IMR-90 (cell line): ENCODE measurements at regions not wholly inside any gene's neighbourhood (a gene's known extent, or its start where the extent isn't known, plus 50 kb on each side); places are given as distances from the start of the nearest gene placed in this dataset.

Experiments used
- ATAC-seq: fragments of 200-7000 bp; cut with Tn5 transposase; 2 replicates; pipeline ENCODE4 v1.9.1; 2020; ENCODE audit warnings: low read depth, mild to moderate bottlenecking, moderate library complexity
- BruUV-seq: library from RNA; stranded (reverse); fragments of 400-500 nt; replicated peaks from 2 replicates; lab custom pipeline; 2021; lab: Mats Ljungman, UMichigan
- CTCF ChIA-PET: fragments of 300-600 bp; formaldehyde crosslinking; extraction: SDS; loops from one replicate; lab custom pipeline; 2021; ENCODE audit warnings: antibody characterized with exemption; lab: Yijun Ruan, JAX
- POLR2A ChIA-PET: fragments of 300-600 bp; sonication (Branson Sonifier 250); formaldehyde crosslinking; loops from one replicate; lab custom pipeline; 2022; ENCODE audit warnings: antibody characterized with exemption; ENCODE audit not compliant: unreplicated experiment; lab: Charles Lee
- DNase-seq: peaks from one replicate; pipeline ENCODE4 v3.0.0; 2013
- H2AFZ ChIP-seq: replicated peaks from 2 replicates; pipeline ENCODE3; 2013; ENCODE audit warnings: low read length, mild to moderate bottlenecking; ENCODE audit not compliant: poor library complexity
- H2AK5ac ChIP-seq: 2 replicates; pipeline ENCODE4 v1.6.1; 2013; ENCODE audit warnings: low read depth, low read length, inconsistent platforms
- H2AK9ac ChIP-seq: replicated peaks from 2 replicates; pipeline ENCODE3; 2013; ENCODE audit warnings: mild to moderate bottlenecking, low read depth, low read length, moderate library complexity; ENCODE audit not compliant: poor library complexity
- H2BK120ac ChIP-seq: 2 replicates; pipeline ENCODE4 v1.6.1; 2013; ENCODE audit warnings: low read depth, low read length, inconsistent platforms
- H2BK15ac ChIP-seq: 3 replicates; pipeline ENCODE4 v1.6.1; 2013; ENCODE audit warnings: low read depth, low read length, inconsistent platforms
- H2BK20ac ChIP-seq: 2 replicates; pipeline ENCODE4 v1.6.1; 2013; ENCODE audit warnings: low read depth, mild to moderate bottlenecking, inconsistent platforms, low read length, moderate library complexity
- H2BK5ac ChIP-seq: 2 replicates; pipeline ENCODE4 v1.6.1; 2013; ENCODE audit warnings: mild to moderate bottlenecking, low read depth, low read length, inconsistent platforms; ENCODE audit not compliant: poor library complexity, severe bottlenecking
- H3K14ac ChIP-seq: replicated peaks from 2 replicates; pipeline ENCODE4 v1.6.1; 2013; ENCODE audit warnings: low read depth, low read length, inconsistent platforms
- H3K18ac ChIP-seq: 2 replicates; pipeline ENCODE4 v1.6.1; 2013; ENCODE audit warnings: low read depth, low read length, control low read depth
- H3K23ac ChIP-seq: 2 replicates; pipeline ENCODE4 v1.6.1; 2013; ENCODE audit warnings: low read depth, low read length, inconsistent platforms
- H3K27ac ChIP-seq: 2 replicates; pipeline ENCODE4 v1.5.1; 2013; ENCODE audit warnings: mild to moderate bottlenecking, control low read depth, low read length; ENCODE audit not compliant: insufficient read depth
- H3K27me3 ChIP-seq: 2 replicates; pipeline ENCODE4 v1.6.1; 2013; ENCODE audit warnings: low read length; ENCODE audit not compliant: control insufficient read depth, insufficient read depth
- H3K36me3 ChIP-seq: 2 replicates; pipeline ENCODE4 v1.6.1; 2013; ENCODE audit warnings: low read length, mixed read lengths; ENCODE audit not compliant: control insufficient read depth, insufficient read depth
- H3K4ac ChIP-seq: 2 replicates; pipeline ENCODE4 v1.6.1; 2013; ENCODE audit warnings: low read depth, low read length, inconsistent platforms
- H3K4me1 ChIP-seq: 2 replicates; pipeline ENCODE4 v1.6.1; 2013; ENCODE audit warnings: low read length, mixed read lengths; ENCODE audit not compliant: control insufficient read depth, insufficient read depth
- H3K4me2 ChIP-seq: 2 replicates; pipeline ENCODE4 v1.6.1; 2013; ENCODE audit warnings: low read depth, mild to moderate bottlenecking, control low read depth, low read length, moderate library complexity
- H3K4me3 ChIP-seq: 2 replicates; pipeline ENCODE4 v1.5.1; 2013; ENCODE audit warnings: low read depth, mild to moderate bottlenecking, control low read depth, low read length, moderate library complexity; ENCODE audit not compliant: insufficient read depth
- H3K56ac ChIP-seq: 2 replicates; pipeline ENCODE4 v1.6.1; 2013; ENCODE audit warnings: low read length, inconsistent platforms; ENCODE audit not compliant: insufficient read depth; ENCODE audit errors: extremely low read depth
- H3K79me1 ChIP-seq, 2 experiments: 2 replicates each; pipeline ENCODE4 v1.6.1; 2013; ENCODE audit warnings: low read length in 2 of 2, inconsistent platforms in 1 of 2, low read depth in 1 of 2
- H3K9ac ChIP-seq: 2 replicates; pipeline ENCODE4 v1.6.1; 2013; ENCODE audit warnings: low read depth, low read length, control low read depth
- H3K9me1 ChIP-seq: 2 replicates; pipeline ENCODE4 v1.6.1; 2013; ENCODE audit warnings: low read length, inconsistent platforms; ENCODE audit not compliant: insufficient read depth
- H3K9me3 ChIP-seq: 2 replicates; pipeline ENCODE4 v1.6.1; 2013; ENCODE audit warnings: low read length; ENCODE audit not compliant: control insufficient read depth, insufficient read depth
- H4K20me1 ChIP-seq: 2 replicates; pipeline ENCODE4 v1.6.1; 2013; ENCODE audit warnings: low read length, inconsistent platforms; ENCODE audit not compliant: insufficient read depth
- H4K5ac ChIP-seq: 2 replicates; pipeline ENCODE4 v1.6.1; 2013; ENCODE audit warnings: mild to moderate bottlenecking, low read depth, low read length, control low read depth
- H4K8ac ChIP-seq, 2 experiments: 2 replicates each; pipeline ENCODE4 v1.6.1; 2013; ENCODE audit warnings: low read depth in 2 of 2, low read length in 2 of 2, control low read depth in 1 of 2, inconsistent platforms in 1 of 2
- H4K91ac ChIP-seq: 2 replicates; pipeline ENCODE4 v1.6.1; 2013; ENCODE audit warnings: low read depth, low read length, inconsistent platforms; ENCODE audit not compliant: insufficient read depth
- ELK1 ChIP-seq: fragments of 150-350 bp; IDR thresholded peaks from 2 replicates; pipeline ENCODE4 v1.6.1; 2016; ENCODE audit warnings: low read depth, mild to moderate bottlenecking, low read length, moderate library complexity, borderline replicate concordance
- NFE2L2 ChIP-seq: fragments of 150-350 bp; IDR thresholded peaks from 2 replicates; pipeline ENCODE4 v1.6.1; 2016; ENCODE audit warnings: low read depth, mild to moderate bottlenecking, low read length
- SMC3 ChIP-seq: fragments of 150-350 bp; IDR thresholded peaks from 2 replicates; pipeline ENCODE4 v1.6.1; 2016; ENCODE audit warnings: low read depth, mild to moderate bottlenecking, antibody characterized with exemption, low read length, moderate library complexity
- WGBS, 2 experiments: methylation state at CpG; one replicate each; pipeline versions ENCODE4 v1.1.5 to v1.1.7; 2013; ENCODE audit warnings: missing lambda C conversion rate in 2 of 2; ENCODE audit not compliant: insufficient read length in 1 of 2; ENCODE audit errors: extremely low coverage in 2 of 2; 5-methylcytosine and 5-hydroxymethylcytosine counted together
- dilution Hi-C: fragments of 300-500 bp; cut with HindIII; formaldehyde crosslinking; loops from one replicate; pipeline ENCODE4 v1.14.3; 2018; ENCODE audit warnings: low sequenced_read_pairs; ENCODE audit not compliant: unreplicated experiment
- in situ Hi-C: fragments of 300-500 bp; cut with MboI; formaldehyde crosslinking; loops from 3 replicates; pipeline ENCODE4 v1.14.3; 2019; ENCODE audit warnings: low sequenced_read_pairs, inconsistent platforms, mixed read lengths
- intact Hi-C: fragments of 100-400 bp; cut with micrococcal nuclease; formaldehyde crosslinking; loops from 2 replicates; pipeline ENCODE4 v1.10.0; 2022

- Histone ChIP-seq H4K5ac (no peak overlapping the region), H3K14ac (no peak overlapping the region), H3K9ac (no peak overlapping the region), H2BK120ac (no peak overlapping the region), H3K9me3 (peaks cover 4% of the 10 kb centered on the region; the same call in 1 of the 2 replicates), H3K36me3 (no peaks in the 10 kb centered on the region), H2AFZ (no peak overlapping the region), H3K4ac (no peak overlapping the region), H4K20me1 (no peaks in the 10 kb centered on the region), H2AK9ac (no peak overlapping the region), H2BK20ac (no peak overlapping the region), H3K18ac (no peak overlapping the region), H2AK5ac (no peak overlapping the region), H3K9me1 (no peaks in the 10 kb centered on the region), H2BK5ac (no peak overlapping the region), H2BK15ac (no peak overlapping the region), H3K79me1 (no peaks in the 10 kb centered on the region), H3K4me3 (no peak overlapping the region), H4K8ac (no peak overlapping the region), H3K23ac (no peak overlapping the region), H3K27me3 (no peaks in the 10 kb centered on the region), H3K56ac (no peak overlapping the region), H4K91ac (no peak overlapping the region), H3K4me2 (no peak overlapping the region), H3K4me1 (no peaks in the 10 kb centered on the region), H3K27ac (no peak overlapping the region)
- TF ChIP-seq ELK1 (no peak), SMC3 (no peak), NFE2L2 (no peak)
- no peak for DNase-seq
- in situ Hi-C loops (no loop called here), dilution Hi-C loops (no loop called here), intact Hi-C loops (no loop called here)
- ChIA-PET CTCF (no interaction called here), POLR2A (interaction anchor here (0.6 kb wide), 1 partner anchor 225 kb away, joined by 18 read pairs; no protein-coding TSS in a partner anchor)
- WGBS, 2 experiments, result no CpG with 5 or more reads among the region's 2 CpGs
- ATAC-seq, result no peak
- BruUV-seq, result no TSS peak
Measured at GRCh38 chr9:100739208-100739607, 161.3 kb downstream of the CAVIN4 start.
